ENCODE measurements at regions not wholly inside any gene's neighbourhood (a gene's known extent, or its start where the extent isn't known, plus 50 kb on each side); places are given as distances from the start of the nearest gene placed in this dataset.

- no peak for DNase-seq
Observed at GRCh38 chr17:77899498-77899897, 59.0 kb upstream of the TNRC6C start.

- no peak for DNase-seq
Observed at GRCh38 chr17:77901481-77901880, 57.0 kb upstream of the TNRC6C start.

DNA sequence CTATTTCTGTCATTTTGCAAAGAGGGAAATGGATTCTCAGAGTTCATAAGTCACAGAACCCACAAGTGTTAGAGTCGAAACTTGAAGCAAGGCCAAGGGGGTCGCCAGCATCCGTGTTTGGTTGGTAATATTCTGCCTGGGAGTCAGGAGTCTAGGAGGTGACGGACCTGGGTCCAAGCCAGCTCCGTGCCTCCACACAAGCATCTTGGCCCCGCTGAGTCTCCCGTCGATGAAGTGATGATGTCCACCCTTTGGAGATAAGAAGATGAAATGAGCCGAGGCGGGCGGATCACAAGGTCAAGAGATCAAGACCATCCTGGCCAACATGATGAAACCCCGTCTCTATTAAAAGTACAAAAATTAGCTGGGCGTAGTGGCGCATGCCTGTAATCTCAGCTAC lies 53.2 kb upstream of the TNRC6C start:
- DNase-seq, result no peak

- DNase-seq, result no peak
Observed at GRCh38 chr17:77905766-77906165, 52.7 kb upstream of the TNRC6C start.

- DNase-seq, result no peak
Observed at GRCh38 chr17:77906377-77906871, 52.1 kb upstream of the TNRC6C start.

- DNase-seq, result no peak
Observed at GRCh38 chr17:77907497-77908461, 50.7 kb upstream of the TNRC6C start.

DNA sequence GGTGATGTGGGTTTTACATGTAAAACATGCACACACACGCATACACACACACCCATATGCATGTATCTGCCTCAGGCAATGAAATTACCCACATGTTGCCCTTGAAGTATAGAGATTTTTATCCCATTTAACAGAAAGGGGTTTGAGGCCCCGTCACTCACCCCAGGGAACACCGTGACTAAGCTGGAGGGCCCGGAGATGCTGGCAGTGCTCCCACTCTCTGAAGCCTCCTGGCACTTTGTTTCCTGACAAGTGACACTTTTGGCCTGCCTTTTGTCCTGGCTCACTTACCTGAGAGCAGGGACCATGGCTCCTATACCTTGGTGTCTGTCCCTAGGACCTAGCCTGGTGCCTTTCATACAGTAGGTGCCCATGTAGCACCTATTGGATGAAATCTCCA lies 50.0 kb upstream of the TNRC6C start:
- no peak for DNase-seq
